GM12872 (cell line): ENCODE measurements at regions not wholly inside any gene's neighbourhood (a gene's known extent, or its start where the extent isn't known, plus 50 kb on each side); places are given as distances from the start of the nearest gene placed in this dataset.

Experiments used
- TF ChIP-seq, protein P1 (sequence below): IDR thresholded peaks from 3 replicates; pipeline ENCODE4 v1.5.1; 2011; ENCODE audit warnings: low read depth, mild to moderate bottlenecking, low read length, moderate library complexity; ENCODE audit not compliant: insufficient read depth

DNA sequence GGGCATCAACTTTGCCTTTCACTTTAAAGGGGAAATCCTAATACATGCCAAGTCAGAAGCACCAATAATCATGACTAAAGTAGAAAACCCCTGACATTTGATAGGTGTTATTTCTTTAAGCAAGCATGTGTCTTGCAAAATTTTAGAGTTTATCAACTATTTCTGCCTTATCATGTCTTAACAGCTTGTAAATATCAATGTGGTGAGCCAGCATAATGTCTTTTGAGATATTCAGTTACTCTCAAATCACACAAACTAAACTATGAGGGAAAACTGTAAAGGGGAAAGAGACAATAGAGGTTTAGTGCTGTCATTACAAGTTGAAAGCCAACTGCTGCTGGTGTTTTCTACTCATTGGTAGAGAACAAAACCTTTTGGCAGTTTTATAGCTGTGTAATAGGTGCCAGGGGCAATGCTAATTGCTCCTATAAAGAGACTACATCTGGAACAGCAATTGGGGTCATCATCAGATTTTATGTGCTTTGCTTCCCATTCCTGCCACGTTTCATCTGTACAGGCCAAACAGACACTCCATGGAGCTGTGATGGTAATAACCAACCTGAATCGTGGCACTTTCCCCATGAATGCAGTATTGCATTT is 1027.4 kb downstream of the FSCB start:
- TF ChIP-seq, protein P1, sequence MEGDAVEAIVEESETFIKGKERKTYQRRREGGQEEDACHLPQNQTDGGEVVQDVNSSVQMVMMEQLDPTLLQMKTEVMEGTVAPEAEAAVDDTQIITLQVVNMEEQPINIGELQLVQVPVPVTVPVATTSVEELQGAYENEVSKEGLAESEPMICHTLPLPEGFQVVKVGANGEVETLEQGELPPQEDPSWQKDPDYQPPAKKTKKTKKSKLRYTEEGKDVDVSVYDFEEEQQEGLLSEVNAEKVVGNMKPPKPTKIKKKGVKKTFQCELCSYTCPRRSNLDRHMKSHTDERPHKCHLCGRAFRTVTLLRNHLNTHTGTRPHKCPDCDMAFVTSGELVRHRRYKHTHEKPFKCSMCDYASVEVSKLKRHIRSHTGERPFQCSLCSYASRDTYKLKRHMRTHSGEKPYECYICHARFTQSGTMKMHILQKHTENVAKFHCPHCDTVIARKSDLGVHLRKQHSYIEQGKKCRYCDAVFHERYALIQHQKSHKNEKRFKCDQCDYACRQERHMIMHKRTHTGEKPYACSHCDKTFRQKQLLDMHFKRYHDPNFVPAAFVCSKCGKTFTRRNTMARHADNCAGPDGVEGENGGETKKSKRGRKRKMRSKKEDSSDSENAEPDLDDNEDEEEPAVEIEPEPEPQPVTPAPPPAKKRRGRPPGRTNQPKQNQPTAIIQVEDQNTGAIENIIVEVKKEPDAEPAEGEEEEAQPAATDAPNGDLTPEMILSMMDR = no peak

DNA sequence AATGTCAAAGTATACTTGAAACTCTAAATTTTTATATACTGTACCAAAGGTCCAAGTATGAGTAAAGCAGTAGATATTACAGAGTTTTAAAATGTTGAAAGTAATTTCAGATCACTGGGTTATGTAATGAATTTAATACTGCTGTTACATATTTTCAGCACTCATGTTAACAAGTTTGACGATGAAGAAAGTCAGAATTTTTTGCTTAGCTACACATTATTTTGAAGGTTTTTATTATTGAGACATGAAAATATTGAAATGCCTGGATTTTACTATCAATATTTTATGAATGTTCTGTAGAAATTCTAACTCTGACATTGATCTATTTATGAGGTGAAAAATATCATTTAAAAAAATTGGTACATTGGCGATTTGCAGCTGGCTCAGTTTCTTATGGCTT is 1030.3 kb downstream of the FSCB start:
- TF ChIP-seq, protein P1 = no peak

DNA sequence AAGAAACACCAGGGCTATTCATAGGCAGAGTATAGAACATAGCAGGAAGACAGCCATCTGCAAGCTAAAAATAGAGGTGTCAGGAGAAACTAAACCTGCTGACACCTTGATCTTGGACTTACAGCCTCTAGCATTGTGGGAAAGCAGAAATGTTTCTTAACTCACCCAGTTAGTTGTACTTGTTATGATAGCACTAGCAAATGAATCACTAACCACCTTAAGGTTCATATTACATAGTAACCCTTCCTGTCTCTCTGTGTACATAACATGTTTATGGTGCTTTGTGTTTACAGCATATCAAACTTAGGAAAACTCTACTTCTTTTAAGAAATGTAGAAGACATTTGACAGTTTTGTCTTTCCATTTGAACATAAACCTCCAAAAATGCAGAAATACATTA is 1031.3 kb downstream of the FSCB start:
- TF ChIP-seq, protein P1 = no peak

DNA sequence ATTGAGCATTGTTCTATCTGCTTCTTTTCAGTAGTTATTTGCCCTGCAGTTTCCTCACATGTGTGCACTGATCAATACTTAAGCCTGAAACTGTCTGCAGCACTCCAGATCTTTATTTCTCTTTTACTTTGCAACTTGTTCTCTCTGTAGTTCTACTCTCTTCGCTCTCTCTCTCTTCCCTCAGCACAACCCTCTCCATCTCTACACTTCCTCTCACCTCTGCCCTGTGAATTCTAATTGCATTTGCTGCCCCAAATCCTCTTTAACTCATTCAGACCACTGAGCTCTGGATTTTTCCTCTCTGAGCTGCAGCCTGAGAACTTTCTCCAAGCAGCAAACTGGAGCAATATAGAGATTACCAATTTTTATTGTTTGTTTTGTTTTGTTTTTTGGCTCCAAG is 1035.5 kb downstream of the FSCB start:
- TF ChIP-seq, protein P1 = no peak

DNA sequence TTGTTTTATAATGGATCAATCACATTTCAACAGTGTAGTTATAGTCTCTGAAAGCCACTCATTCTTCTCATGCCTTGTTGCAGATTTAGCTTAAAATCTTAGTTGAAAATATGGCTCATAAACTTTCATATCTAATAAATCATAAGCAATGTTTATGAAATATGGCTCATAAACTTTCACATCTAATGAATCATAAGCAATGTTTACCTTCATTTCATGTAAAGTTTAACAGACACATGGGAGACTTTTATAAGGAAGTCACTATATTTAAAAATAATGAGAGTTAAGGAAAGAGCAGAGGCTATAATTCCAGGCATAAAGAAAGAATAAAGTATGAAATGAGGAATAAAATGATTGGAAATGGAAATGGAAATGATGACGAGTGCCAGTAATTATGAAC is 1042.1 kb downstream of the FSCB start:
- TF ChIP-seq, protein P1 = no peak

DNA sequence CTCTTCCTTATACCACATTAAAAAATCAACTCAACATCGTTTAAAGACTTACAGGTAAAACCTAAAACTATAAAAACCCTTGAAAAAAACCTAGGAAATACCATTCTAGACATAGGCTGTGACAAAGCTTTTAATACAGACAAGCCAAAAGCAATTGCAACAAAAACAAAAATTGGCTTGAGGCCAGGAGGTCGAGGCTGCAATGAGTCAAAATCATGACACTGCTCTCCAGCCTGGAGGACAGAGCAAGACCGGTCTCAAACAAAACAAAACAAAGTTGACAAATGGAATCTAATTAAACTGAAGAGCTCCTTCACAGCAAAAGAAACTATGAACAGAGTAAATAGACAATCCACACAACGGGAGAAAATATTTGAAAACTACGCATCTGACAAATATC is 1057.8 kb downstream of the FSCB start:
- TF ChIP-seq, protein P1 = no peak

DNA sequence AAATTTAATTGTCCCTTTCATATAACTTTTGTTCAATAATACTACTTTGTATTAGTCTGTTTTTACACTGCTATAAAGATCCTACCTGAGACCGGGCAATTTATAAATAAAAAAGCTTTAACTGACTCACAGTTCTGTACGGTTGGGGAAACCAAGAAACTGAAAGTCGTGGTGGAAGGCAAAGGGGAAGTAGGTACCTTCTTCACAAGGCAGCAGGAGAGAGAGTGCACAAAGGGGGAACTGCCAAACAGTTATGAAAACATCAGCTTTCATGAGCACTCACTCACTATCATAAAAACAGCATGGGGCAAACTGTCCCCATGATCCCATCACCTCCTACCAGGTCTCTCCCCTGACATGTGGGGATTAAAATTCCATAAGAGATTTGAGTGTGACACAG is 1069.0 kb downstream of the FSCB start:
- TF ChIP-seq, protein P1 = no peak
